ENCODE measurements at regions not wholly inside any gene's neighbourhood (a gene's known extent, or its start where the extent isn't known, plus 50 kb on each side); places are given as distances from the start of the nearest gene placed in this dataset.

- H3K4me3 ChIP-seq = no peak overlapping the region
- no peaks in the 10 kb centered on the region for H3K9me3 ChIP-seq (replicated peaks; ENCODE audit: control insufficient read depth, insufficient read depth, low read depth, low read length)
- no peak overlapping the region for H3K4me2 ChIP-seq (ENCODE audit: insufficient read depth, low read length)
- CTCF ChIA-PET (ENCODE audit: low intra/inter-chr PET ratio) = no interaction called here
- ATAC-seq (no peak), FAIRE-seq (no peak), DNase-seq (ENCODE audit: extremely low read depth in 1 of 4, low spot score in 3 of 4) (no peak)
- BruUV-seq (replicated peaks) = no TSS peak
- no peak overlapping the region for H3K9ac ChIP-seq (ENCODE audit: insufficient read depth in 1 of 2, low read depth in 2 of 2, low read length in 2 of 2)
- no peak overlapping the region for H3K27ac ChIP-seq (ENCODE audit: extremely low read depth, low read depth, low read length)
- no peaks in the 10 kb centered on the region for H3K36me3 ChIP-seq (ENCODE audit: control insufficient read depth, insufficient read depth, low read length)
- 2% methylated on average over 13 of the region's 18 CpGs for WGBS (ENCODE audit: insufficient coverage, low coverage, missing lambda C conversion rate)
- no peaks in the 10 kb centered on the region for H3K4me1 ChIP-seq (replicated peaks in 1 of 2; ENCODE audit: control insufficient read depth in 2 of 2, insufficient read depth in 2 of 2, low read length in 2 of 2)
- no peak overlapping the region for H2AFZ ChIP-seq (ENCODE audit: low read depth, low read length)
- POLR2A ChIA-PET = no interaction called here
- H3K79me2 ChIP-seq (ENCODE audit: control insufficient read depth, insufficient read depth, low read length) = no peaks in the 10 kb centered on the region
- H4K20me1 ChIP-seq (replicated peaks; ENCODE audit: control insufficient read depth, insufficient read depth, low read length) = no peaks in the 10 kb centered on the region; the same call in 1 of the 2 replicates
- in situ Hi-C loops (cut with MboI) = no loop called here
- H3K9me1 ChIP-seq (ENCODE audit: control insufficient read depth, insufficient read depth, low read length) = no peaks in the 10 kb centered on the region
- H3K27me3 ChIP-seq (ENCODE audit: control insufficient read depth in 2 of 2, insufficient read depth in 2 of 2, low read length in 2 of 2) = peaks cover 0 to 30% of the 10 kb centered on the region in 2 experiments; a peak in 2 of 5 replicates
- TF ChIP-seq NCOR1 (IDR thresholded peaks at IDR 0.05) = no peak
- TF ChIP-seq KDM4B (IDR thresholded peaks at IDR 0.05; ENCODE audit: borderline replicate concordance in 2 of 2, low read depth in 1 of 2) = no peak
- no peak for TF ChIP-seq TFAM (CRISPR knock-in tag; conservative IDR thresholded peaks at IDR 0.05)
- no peak for TF ChIP-seq GTF2E2 (tag; IDR thresholded peaks at IDR 0.05)
- TF ChIP-seq HDGF (IDR thresholded peaks at IDR 0.05) = no peak
- TF ChIP-seq, protein P1, sequence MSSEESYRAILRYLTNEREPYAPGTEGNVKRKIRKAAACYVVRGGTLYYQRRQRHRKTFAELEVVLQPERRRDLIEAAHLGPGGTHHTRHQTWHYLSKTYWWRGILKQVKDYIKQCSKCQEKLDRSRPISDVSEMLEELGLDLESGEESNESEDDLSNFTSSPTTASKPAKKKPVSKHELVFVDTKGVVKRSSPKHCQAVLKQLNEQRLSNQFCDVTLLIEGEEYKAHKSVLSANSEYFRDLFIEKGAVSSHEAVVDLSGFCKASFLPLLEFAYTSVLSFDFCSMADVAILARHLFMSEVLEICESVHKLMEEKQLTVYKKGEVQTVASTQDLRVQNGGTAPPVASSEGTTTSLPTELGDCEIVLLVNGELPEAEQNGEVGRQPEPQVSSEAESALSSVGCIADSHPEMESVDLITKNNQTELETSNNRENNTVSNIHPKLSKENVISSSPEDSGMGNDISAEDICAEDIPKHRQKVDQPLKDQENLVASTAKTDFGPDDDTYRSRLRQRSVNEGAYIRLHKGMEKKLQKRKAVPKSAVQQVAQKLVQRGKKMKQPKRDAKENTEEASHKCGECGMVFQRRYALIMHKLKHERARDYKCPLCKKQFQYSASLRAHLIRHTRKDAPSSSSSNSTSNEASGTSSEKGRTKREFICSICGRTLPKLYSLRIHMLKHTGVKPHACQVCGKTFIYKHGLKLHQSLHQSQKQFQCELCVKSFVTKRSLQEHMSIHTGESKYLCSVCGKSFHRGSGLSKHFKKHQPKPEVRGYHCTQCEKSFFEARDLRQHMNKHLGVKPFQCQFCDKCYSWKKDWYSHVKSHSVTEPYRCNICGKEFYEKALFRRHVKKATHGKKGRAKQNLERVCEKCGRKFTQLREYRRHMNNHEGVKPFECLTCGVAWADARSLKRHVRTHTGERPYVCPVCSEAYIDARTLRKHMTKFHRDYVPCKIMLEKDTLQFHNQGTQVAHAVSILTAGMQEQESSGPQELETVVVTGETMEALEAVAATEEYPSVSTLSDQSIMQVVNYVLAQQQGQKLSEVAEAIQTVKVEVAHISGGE (CRISPR knock-in tag; IDR thresholded peaks at IDR 0.05) = no peak
- TF ChIP-seq MBD2 (IDR thresholded peaks at IDR 0.05; ENCODE audit: borderline replicate concordance, low read depth) = no peak
- TF ChIP-seq WHSC1 (IDR thresholded peaks at IDR 0.05; ENCODE audit: low read length) = no peak
- TF ChIP-seq ZNF699 (CRISPR knock-in tag; IDR thresholded peaks at IDR 0.05; ENCODE audit: insufficient replicate concordance) = no peak
- intact Hi-C loops (cut with micrococcal nuclease) = no loop called here
Measured at GRCh38 chr2:239769554-239770245, 255.4 kb downstream of the NDUFA10 start.
